ENCODE measurements at regions not wholly inside any gene's neighbourhood (a gene's known extent, or its start where the extent isn't known, plus 50 kb on each side); places are given as distances from the start of the nearest gene placed in this dataset.

DNA sequence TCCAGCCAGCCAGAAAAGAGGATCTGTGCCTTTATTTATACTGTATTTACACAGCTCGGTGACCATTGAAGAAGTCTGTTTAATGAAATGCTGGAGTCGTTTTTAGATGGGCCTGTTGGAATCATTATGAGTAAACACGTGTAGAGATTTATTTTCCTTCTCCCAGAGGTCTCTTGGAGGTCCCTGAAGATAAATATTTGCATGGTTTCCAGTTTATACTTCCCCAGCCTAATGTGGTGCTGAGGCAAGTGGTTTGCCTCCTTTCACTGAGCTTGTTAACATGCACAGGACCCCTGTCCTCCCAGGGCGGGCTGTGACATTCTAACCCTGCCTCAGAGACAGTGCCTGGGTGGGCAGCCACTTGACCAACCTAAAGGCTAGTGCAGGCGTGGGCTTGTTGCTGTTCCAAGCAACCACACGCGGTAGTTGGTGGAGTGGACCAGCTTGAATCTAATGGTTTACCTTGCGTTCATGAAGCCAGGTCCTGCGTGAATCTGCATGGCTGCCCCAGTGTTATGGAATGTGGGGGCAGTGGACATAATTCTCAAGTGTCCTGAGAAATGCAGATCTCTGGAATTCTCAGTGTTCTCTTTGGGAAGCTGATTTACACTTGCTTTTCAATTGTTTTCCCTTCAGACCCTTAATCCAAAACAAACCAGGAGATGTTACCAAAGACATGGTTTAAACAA lies 130.2 kb upstream of the DLX2 start:
- no peak for DNase-seq

DNA sequence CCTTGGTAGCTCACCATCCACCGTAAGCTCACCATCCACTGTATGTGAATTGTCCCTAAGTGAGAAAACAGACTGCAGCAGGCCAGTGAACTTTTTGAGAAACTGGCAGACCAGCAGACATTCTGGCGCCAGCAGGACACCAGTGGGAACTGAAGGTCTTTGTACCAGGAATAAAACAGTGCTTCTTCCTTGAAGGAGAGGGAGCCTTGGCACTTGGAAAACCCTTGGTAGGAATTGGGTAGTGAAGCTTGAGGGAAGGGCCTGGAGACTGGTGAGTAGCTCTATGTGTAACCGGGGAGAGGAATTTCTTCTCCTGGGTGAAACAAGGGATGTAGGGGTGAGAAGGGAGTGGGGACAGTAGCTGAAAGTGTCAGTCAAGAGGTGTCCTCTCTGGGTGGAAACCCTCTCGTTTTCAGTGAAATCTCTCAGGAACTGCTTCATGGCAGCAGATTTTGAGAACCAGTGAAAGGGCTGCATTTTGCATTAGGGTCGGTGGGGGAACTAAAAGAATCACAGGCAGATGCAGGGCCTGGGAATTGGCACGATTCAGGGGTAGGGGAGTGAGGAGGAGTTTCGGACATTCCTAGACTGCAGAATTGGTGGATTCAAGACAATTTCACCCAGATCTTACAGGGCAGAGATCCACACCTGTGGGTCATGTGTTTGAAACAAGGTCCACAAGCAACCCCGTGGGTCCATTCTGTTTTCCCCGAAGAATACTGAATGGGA lies 131.5 kb upstream of the DLX2 start:
- no peak for DNase-seq

DNA sequence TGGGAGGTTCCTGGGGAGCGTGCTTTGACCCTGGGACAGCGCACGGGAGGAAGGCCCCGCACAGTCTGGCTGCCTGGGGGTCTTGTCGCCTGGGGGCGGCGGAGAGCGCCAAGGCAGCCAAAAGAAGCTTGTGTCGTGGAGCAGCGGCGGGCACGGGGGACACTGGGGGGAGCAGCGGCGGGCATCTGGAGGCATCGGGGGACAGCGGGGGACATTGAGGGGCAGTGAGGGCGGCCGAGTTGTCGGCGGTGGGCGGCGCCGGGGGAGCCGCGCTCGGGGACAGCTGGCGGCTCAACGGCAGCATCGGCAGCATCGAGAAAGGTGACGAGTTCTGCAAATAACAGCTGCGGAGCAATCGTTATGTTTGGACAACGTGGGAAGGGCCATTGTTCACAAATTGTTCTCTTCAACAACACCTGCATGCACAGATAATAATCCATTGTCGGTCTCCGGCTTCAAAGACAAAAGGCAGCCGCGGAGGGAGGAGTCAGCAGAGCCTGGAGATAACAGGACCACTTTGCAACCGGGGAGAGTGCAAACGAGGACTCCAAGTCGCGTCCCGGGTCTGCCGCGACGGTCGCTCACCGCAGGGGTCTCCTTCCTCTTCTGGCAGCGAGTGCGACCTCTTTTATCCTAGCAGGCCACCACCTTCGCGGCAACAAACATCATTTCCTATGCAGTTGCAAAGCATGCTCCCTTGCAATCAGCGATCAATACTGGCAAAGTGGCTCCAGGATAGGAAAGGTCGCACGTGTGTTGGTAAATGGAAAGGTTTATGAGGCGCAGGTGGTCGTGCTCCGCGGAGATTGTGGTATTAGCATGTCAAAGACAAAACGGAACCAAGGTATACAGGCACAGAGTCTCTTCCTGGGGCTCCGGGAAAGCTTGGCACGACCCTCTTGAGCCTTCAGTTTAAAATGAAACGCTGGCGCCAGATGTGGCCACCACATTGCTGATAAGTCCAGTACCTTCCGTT lies 132.3 kb upstream of the DLX2 start:
- DNase-seq, result peak; percentile 42

DNA sequence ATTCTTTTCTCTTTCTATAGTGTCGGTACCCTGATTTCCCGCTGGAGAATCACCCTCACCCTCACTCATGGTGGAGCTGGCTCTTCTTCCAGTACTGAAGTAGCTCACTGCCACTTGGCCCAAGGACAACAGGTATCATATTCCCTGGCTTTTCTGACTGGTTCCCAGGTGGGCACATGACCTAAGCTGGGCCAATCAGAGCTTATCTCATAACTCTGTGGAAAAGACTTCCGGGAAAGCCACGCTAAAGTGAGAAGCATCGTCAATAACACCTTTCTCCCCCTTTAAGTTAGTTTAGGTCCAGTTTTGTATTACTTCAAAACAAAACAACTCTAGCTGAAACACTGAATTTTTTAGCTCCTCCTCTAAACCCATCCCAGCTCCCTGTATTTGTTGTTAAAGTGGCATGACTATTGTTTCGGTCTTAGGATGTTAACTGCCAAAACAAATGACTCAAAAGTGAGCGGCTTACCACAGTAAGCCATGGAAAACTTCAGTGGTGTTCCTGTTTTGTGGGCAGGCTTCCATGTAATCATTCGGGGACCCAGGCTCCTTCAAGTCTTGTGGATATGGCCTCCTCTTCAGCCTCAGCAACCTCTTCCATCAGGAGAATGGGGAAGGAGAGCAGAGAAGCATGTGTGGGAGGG lies 137.4 kb upstream of the DLX2 start:
- DNase-seq, result no peak

DNA sequence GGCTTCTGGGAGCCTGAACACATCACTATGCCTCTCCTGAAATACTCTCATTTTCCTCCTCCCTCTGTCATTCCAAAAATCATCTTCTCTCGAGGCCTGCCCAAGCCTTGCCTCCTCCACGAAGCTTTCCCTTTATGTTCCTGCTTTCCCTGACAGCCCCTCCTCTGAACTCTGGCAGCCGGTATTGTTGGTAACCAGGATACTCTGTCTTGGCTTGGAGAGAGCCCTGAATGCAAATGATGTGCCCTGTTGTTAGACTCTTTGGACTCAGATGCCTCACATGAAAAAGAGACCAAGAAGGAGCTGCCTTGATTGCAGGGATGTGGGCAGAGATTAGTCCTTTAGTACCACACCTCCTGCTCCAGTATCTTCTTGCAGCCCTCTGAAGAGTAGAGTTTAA lies 138.5 kb upstream of the DLX2 start:
- DNase-seq, result no peak

DNA sequence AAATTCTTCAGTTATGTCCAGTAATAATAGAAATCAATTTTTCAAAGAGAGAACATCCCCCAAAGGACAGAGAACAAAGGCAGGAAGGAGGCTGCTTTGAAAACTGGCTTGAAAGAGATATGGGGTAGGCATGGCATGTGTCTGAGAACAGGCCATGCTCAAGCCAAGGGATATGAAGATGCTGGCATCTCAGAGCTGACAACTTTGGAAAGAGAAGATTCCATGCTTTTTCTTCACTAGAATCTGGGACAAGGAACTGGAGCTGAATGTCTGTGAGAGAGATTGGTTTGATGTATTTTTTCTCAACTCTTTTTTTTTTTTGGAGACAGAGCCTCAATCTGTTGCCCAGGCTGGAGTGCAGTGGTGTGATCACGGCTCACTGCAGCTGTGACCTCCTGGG lies 139.8 kb upstream of the DLX2 start:
- no peak for DNase-seq

DNA sequence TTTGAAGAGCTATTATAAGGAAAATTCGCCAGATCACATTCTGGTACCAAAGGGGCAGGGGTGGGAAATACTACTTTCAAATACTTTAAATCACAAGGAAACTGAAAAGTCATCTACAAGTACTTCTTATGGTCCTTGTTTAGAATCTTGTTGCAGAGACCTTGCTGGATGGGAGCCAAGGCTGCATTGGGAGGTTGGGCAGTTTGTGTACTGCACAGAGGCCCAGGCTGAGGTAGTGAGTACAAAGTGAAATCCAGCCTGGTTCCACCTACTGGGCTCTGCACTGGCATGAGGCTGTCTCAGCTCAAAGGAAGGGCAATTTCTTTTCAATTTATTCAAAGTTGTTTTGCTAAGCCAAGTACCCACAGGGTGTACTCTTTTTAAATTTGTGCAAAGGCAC lies 140.3 kb upstream of the DLX2 start:
- DNase-seq, result no peak

DNA sequence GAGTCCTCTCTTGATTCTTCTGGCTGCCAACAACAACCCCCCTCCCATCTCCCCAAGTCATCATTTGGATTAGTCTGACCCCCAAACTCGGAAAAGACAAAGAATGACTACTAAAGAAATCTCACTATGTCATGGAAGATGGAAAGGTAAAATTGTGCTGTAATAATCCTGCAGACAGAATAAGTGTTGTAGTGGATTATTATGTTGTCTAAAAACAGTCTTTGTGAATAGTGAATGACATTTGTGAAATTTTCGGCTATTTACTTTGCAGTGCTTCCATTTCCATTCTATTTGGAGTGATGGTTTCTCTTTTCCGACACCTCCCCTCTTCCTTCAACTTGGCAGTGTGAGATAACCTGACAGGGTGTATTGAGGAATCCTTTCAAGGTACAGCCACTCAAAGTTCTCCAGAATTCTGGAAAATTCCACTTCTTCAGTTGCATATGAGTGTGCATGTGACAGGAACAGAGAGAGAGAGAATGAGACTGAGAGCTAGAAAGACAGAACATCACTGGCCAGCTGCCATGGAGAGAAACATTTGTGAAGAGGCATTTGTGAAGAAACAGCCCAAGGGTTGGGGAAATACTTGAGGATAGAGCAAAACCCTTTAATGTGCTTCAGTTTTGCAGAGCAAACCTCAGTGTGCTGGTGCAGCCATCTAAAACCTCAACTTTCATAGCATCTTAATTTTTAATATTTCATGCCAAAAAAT lies 141.9 kb upstream of the DLX2 start:
- no peak for DNase-seq

DNA sequence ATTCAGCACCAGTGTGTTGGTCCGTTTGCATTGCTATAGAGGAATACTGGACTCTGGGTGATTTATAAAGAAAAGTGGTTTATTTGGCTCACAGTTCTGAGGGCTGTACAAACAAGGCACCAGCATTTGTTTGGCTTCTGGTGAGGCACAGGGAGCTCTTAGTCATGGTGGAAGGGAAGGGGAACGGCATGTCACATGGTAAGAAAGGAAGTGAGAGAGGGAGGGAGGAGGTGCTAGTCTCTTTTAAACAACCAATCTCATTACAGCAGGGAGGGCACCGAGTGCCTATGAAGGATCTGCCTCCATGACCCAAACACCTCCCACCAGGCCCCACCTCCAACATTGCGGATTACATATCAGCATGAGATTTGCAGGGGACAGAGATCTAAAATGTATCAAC lies 143.9 kb upstream of the DLX2 start:
- no peak for DNase-seq

DNA sequence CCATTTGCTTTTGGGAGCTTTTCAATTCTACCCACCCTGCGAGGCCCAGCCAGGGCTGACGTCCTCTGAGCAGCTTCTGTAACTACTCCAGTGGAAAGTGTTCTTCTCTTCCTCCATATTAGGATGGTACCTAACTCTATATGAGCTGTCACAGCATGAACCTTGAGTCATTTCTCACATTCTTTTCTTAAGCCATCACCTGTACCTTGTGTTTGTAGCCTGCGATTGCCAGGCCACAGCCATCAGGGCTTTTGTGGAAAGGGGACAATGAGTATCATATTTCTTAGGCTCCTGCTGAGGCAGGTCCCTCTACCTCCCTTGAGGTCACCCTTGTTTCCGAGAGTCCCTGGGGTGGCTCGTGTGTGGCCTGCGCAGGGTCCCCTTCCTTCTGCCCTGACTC lies 144.5 kb upstream of the DLX2 start:
- no peak for DNase-seq

DNA sequence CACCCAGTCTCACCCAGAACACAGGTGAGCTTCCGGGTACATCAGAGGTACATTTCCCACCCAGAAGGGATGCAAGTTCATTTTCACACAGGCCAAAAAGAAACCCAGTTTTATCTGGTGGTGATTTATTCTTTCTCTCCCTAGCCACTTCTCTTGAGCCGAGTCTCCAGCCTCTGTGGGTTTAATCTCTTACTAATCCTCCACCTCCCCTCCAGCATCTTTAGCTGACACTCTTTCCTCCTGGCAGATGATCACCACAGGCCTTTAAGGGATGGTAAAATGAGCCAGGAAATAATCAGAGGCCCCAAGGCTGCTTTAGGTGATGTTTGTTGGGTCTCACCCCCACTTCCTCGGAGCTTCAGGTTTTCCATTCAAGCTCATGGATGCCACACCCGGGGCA lies 145.7 kb upstream of the DLX2 start:
- no peak for DNase-seq

DNA sequence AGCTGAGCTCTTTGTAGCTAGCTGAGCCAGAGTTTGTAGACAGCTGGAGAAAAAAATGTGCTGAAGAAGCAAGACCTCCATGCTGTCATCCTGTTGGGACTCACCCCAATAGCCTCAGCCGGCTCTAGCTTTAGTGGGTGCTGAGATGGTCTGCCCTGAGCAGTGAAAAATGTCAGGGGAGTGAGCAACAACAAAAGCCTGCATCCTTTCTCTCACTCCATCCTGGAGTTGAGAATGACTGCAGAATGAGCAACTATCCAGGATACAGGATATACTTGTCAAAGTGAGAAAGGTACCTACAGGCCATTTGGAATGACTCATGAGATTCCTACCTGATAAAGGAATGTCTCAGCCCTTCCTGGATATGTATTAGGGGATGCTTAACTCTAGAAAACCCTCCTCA lies 146.1 kb upstream of the DLX2 start:
- DNase-seq, result no peak

DNA sequence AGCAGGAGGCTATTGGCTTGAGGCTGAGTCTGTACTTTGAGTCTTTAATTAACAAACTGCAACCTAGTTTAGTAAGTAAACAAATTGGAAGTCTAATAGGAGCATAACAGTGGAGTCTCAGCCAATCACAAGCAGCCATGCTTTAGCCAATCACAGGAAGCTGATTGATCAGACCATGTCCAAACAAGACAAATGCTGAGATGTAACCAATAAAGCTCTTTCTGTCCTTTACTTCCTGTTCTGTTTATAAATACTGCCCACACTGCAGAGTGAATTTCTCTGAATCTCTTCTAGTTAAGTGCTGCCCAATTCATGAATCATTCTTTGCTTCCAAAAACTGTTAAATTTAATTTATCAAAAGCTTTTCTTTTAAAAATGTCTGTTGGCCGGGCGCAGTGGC lies 146.6 kb upstream of the DLX2 start:
- DNase-seq, result no peak

DNA sequence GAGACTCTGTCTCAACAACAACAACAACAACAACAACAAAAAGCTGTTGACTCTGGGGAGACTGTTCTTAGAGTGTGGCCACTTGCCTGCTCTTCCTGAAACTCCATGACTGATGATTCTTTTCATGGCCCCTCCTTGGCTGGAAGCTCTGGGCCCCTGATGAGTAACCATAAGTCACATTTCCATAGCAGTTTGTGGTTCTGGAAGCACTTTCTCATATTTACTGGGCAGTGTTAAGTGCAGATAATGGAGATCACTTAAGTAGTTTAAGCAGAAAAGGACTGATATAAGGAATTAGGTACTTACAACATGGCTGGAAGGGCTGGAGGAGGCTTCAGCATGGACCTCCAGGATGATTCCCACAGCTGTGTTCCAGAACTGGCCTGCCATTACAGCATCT lies 147.3 kb upstream of the DLX2 start:
- DNase-seq, result no peak

DNA sequence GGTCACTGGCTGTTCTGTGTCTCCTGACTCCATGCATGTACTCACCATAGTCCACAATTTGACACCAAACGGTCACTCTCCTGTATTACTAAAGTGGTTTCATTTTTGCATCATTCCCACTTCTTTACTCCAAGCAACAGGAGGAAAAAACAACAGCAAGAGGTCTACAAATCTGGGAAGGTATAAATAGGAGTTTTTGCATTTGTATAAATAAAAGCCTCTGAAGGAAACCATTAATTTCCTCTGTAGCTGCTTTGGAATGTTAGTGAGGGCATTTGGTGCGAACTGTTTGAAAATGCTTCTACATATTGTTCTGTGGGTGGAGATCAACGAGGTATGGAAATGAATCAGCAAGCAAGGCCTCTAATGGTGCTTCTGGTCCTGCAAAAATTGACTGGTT lies 148.5 kb upstream of the DLX2 start:
- DNase-seq, result no peak

DNA sequence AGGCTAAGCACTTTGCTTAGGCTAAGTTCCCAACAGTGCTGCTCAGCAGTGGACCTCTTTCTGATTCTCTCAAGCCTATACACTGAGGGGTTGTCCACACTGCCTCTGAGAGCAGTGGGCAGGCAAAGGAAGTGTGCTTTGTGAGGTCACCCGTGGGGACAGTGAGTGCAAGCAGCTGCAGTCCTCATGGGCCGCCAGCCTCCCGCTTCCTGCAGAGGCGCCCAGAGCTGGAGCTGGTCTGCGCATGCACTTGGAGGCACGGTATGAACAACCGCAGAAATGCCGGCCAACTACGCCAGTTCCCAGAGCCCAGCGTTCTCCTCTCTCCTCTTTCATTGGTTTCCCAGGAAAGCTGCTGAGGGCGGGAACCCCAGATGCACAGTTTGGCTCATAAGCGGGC lies 149.5 kb upstream of the DLX2 start:
- DNase-seq, result no peak

DNA sequence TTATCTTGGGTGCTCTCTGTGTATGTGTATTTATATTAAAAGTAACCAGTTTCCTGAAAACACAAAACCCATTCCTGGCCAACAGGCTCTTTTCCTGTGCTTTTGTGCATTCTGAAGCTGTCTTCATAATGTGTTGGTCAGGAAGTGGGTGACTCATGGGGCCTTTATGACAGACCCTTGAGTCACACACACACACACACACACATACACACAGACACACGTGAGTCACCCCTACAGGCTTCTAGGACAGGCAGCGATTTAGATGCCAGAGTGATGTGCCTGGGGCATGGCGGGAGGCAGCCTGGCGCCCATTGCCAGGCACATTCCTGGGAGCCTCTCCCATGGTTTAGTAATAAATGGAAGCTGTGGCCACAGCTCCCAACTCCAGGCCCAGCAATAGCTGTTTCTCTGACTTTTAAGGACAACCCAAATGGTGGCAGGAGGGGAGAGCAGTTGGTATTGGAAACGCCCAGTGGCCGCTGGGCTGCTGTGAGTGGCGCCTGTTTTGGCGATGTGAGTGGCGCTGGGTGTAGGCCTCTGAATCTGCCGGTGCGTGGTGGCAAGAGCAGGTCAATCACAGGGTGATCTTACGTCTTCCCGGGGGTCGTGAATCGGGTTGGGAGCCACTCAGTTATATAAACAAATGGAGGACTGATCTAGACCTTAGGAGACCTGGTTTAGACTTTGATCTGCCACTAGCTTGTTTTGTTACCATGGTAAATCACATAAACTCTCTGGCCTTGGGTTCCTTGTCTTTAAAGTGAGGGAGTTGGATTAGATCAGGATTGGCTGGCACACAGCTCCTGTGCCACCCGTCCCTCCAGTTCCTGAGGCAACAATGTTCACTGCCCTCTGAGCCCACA lies 150.7 kb upstream of the DLX2 start:
- DNase-seq, result no peak

DNA sequence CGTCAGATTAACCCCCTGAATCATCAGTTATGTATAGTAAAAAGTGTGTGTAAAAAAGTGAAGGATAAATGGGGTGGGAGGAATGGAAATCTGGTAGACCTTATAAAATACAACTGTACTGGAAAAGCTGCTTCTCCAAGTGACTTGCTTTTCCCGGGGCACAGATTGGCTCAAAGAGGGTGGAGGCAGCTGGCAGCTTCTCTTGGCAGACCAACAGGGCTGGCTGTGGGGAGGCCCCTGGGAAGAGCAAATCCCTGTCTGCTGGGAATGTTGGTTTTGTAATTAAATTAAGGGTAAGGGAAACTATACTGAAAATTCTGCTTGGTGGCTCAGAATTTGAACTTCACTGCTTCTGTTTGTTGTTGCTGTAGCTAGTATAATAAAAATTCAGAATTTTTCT lies 154.2 kb upstream of the DLX2 start:
- no peak for DNase-seq

DNA sequence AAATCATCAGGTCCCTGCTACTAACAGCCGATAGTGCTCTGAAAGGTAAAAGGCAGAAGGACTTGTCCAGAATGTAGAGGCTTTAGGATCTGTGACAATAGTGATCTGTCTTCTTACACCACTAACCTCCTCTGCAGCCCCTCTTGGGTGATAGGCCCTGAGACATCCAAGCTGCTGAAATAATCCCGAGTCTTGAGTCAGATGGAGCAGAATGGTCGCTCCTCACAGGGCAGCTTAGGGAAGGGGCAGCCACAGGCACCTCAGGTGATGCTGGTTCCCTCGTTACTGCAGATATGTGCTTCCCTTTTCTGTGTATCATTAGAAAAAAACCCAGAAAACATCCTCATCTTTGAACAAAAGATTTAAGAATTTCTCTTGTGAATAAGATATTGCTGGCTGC lies 157.1 kb upstream of the DLX2 start:
- DNase-seq, result no peak

DNA sequence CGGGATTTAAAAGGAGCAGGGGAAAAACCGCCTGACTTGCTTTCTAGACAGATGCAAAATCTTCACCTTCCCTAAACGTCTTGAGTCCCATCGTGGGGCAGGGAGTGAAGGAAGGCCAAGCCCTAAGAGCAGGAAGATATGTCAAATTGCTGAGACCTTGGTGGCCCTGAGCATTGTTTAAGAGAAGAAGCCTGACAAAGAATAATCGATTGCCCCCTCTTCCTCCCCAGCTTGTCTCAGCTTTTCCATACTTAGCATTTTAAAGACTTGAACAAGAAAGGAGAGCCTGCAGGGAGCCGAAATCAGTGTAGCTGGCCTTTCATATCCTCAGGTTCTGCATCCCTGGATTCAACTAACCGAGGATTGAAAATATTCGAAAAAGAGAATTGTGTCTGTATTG lies 157.6 kb upstream of the DLX2 start:
- no peak for DNase-seq

DNA sequence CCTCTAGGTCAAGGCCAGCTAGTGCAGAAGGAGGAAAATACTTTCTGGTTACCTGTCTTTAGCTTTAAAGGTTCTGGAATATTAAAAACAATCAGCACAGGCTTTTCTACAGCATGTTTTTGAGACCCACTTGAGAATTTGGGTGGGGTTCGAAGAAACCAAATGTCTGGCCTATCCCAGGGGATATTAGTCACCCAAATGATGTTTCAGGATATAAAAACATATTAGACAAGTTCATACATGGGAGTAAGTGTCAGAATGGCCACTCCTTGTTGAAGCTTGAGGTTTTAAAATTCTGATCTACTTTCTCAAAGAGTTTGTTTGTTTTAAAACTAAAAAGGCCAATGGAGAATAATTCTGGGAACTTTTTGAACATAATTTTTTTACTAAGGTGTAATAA lies 158.6 kb upstream of the DLX2 start:
- no peak for DNase-seq

DNA sequence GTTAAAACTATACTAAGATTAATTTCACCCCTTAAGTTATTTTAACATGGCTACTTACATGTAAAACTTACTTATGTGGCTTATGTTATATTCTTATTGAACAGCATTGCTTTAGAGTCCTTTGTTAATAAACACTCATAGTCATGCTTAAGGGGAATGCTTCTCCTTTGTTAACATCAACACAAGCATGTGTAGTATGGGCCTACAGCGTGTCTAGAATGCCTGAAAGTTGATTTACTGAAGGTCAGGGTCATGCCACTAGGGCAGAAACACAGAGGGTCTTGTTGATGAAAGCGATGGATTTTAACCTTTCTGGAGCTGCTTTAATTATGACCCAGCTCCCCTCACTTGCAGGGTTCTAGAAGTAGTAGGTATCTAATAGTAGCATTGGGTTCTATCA lies 159.8 kb upstream of the DLX2 start:
- no peak for DNase-seq
